Astrocyte (in vitro differentiated cells and primary cell): ENCODE measurements at regions not wholly inside any gene's neighbourhood (a gene's known extent, or its start where the extent isn't known, plus 50 kb on each side); places are given as distances from the start of the nearest gene placed in this dataset.

Experiments used
- CTCF ChIP-seq: IDR thresholded peaks from 2 replicates; pipeline ENCODE4 v1.5.1; 2011; ENCODE audit warnings: low read depth, mild to moderate bottlenecking, inconsistent platforms, low read length, moderate library complexity; ENCODE audit not compliant: insufficient read depth
- EZH2 ChIP-seq: IDR thresholded peaks from 2 replicates; pipeline ENCODE4 v1.6.1; 2012; ENCODE audit warnings: mild to moderate bottlenecking, low read length, inconsistent platforms; ENCODE audit not compliant: insufficient read depth

GRCh38 chr3:75305901-75306300 lies 358.2 kb upstream of the FRG2C start:
- TF ChIP-seq CTCF (no peak), EZH2 (no peak)
